ENCODE measurements at regions not wholly inside any gene's neighbourhood (a gene's known extent, or its start where the extent isn't known, plus 50 kb on each side); places are given as distances from the start of the nearest gene placed in this dataset.

GRCh38 chr6:14380086-14380820 lies 262.7 kb downstream of the CD83 start:
- no peaks in the 10 kb centered on the region for H3K27me3 ChIP-seq
- no peaks in the 10 kb centered on the region for H3K36me3 ChIP-seq
- H3K4me3 ChIP-seq = no peak overlapping the region
- TF ChIP-seq POLR2A (IDR thresholded peaks at IDR 0.05) = no peak
- DNase-seq = no peak
- intact Hi-C loops (cut with DNase I) = no loop called here
- no peaks in the 10 kb centered on the region for H3K9me3 ChIP-seq
- WGBS, 3 donors = 68 to 73% (median 73%) methylated on average over 10 of the region's 10 CpGs
- no peak overlapping the region for H3K27ac ChIP-seq
- no peaks in the 10 kb centered on the region for H3K4me1 ChIP-seq (ENCODE audit: insufficient read depth)

- TF ChIP-seq EP300 (IDR thresholded peaks at IDR 0.05) (no peak), CTCF (IDR thresholded peaks at IDR 0.05) (no peak), POLR2A (IDR thresholded peaks at IDR 0.05) (no peak)
- 78 to 81% (median 78%) methylated on average over 11 of the region's 11 CpGs for WGBS, 3 donors
- Histone ChIP-seq H3K27ac (no peak overlapping the region), H3K27me3 (no peaks in the 10 kb centered on the region), H3K9me3 (no peaks in the 10 kb centered on the region), H3K4me1 (ENCODE audit: insufficient read depth) (no peaks in the 10 kb centered on the region), H3K36me3 (no peaks in the 10 kb centered on the region), H3K4me3 (no peak overlapping the region)
- intact Hi-C loops (cut with DNase I) = no loop called here
- DNase-seq = no peak
These were observed 263.6 kb downstream of the CD83 start for GRCh38 chr6:14380901-14381828.

- intact Hi-C loops (cut with DNase I) = no loop called here
- no peak overlapping the region for H3K4me3 ChIP-seq
- WGBS, 3 donors = 91 to 94% (median 92%) methylated on average over 10 of the region's 10 CpGs
These were observed 264.5 kb downstream of the CD83 start for GRCh38 chr6:14381829-14382677.

GRCh38 chr6:14382678-14383236 lies 265.2 kb downstream of the CD83 start:
- DNase-seq = no peak
- TF ChIP-seq EP300 (IDR thresholded peaks at IDR 0.05) = no peak
- TF ChIP-seq CTCF (IDR thresholded peaks at IDR 0.05) = no peak
- no peak for TF ChIP-seq POLR2A (IDR thresholded peaks at IDR 0.05)
- no peak overlapping the region for H3K4me3 ChIP-seq
- no peak overlapping the region for H3K27ac ChIP-seq
- intact Hi-C loops (cut with DNase I) = no loop called here
- WGBS, 3 donors = 75 to 84% (median 84%) methylated on average over 3 of the region's 3 CpGs
- no peaks in the 10 kb centered on the region for H3K9me3 ChIP-seq
- H3K4me1 ChIP-seq (ENCODE audit: insufficient read depth) = no peaks in the 10 kb centered on the region
- no peaks in the 10 kb centered on the region for H3K36me3 ChIP-seq
- H3K27me3 ChIP-seq = no peaks in the 10 kb centered on the region

More at GRCh38 chr6:14381829-14382677, 264.5 kb downstream of the CD83 start:
- no peak for TF ChIP-seq EP300 (IDR thresholded peaks at IDR 0.05)
- Histone ChIP-seq H3K27me3 (no peaks in the 10 kb centered on the region), H3K27ac (no peak overlapping the region), H3K4me1 (ENCODE audit: insufficient read depth) (no peaks in the 10 kb centered on the region), H3K36me3 (no peaks in the 10 kb centered on the region), H3K9me3 (no peaks in the 10 kb centered on the region)
- no peak for DNase-seq
